Hematopoietic multipotent progenitor cell treated with erythropoietin and hydrocortisone succinate and interleukin-3 and kit ligand, for 15 days (in vitro differentiated cells): ENCODE measurements at regions not wholly inside any gene's neighbourhood (a gene's known extent, or its start where the extent isn't known, plus 50 kb on each side); places are given as distances from the start of the nearest gene placed in this dataset.

Source experiments
- DNase-seq: peaks from one replicate; pipeline ENCODE4 v3.0.0-alpha.2; 2015; ENCODE audit warnings: low spot score

DNA sequence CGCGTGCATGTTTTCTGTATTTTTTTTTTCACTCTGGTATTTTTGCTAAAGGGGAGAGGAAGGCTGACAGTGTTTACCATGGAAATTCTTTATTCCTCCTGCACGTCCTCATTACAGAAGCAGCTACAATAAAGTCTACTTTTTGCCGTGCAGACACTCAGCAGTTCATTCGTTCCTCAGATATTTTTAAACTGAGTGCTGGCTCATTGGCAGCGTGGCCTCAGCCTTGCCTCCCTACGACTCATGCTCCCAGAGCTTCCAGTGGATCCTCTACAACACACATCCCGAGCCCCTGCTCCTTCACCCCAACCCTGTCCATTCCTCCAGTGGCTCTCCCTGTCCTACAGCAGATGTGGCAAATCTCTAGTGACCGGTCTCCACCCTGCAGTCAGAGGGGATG, 239.2 kb upstream of the ZMIZ1 start:
- DNase-seq, result no peak

DNA sequence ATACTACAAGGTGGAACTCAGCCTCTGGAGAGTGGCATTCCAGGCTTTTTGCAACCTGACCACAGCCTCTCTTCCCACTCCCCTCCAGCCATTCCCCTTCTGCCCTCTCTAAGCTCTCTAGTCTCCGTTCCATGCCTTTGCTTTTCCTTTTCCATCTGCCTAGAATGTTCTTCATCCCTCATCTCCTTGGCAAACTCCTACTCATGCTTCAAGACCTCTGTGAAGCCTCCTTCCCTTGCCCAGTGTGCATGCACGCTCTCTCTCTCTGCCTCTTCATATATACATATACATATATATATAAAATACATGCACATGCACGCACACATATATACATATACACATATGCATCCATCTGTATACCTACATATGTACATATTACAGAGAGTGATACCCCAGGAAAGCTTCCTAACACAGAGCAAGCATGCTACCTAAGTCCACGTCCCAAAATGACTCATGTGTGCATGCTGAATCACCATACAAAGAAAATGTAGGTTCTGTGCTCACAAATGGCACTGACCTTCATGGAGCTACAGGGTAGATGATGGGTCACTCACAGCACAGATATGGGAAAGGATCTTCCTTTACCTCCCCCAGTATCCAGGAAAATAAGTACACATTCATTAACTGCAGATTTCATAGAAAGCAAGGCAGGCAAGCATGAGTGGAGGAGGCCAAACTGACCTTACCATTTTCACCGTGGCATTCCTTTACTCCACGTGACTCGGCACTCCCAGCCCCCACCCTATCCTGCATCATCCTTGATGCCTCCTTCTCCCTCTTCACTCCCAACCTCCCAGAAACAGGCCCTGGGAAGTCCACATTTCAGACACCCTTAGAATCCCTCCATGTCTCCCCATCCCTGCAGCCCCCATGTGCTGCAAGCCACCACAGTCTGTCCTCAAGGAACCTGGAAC, 238.4 kb upstream of the ZMIZ1 start:
- DNase-seq, result no peak

DNA sequence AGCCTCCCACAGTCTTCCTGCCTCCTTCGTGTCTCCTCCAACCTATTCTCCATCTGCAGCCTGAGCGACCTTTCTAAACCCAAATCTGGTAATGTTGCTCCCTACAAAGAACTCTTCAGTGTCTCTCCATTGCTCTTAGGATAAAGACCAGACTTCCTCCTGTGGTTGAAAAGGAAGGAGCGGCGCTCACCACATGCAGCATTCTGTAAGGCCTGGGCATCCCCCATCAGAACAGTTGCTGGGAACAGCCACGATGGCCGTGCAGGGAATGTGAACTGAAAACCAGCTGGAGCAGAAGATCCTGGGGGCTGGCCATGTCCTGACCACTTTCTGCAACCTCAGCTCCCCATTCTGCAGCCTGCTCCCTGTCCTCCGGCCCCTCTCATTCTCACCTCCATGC, 237.8 kb upstream of the ZMIZ1 start:
- DNase-seq, result no peak

DNA sequence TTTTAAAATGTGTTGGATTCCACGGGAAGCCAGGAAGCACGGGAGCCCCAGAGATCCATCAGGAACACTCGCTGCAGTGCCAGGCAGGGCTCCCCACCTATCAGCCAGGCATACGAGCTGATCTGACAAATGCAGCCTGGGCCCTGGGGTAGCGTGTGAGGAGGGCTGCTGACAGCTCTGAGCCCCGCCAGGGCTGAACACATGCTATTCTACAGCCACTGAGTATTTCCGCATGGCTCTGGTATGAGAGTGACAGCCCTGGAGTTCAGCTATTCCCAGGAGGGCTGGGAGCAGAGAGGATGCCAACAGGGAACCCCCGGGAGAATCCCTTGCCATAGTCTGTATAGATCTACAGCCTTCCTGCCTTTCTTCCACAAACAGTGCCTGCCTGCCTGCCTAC, 237.3 kb upstream of the ZMIZ1 start:
- no peak for DNase-seq

DNA sequence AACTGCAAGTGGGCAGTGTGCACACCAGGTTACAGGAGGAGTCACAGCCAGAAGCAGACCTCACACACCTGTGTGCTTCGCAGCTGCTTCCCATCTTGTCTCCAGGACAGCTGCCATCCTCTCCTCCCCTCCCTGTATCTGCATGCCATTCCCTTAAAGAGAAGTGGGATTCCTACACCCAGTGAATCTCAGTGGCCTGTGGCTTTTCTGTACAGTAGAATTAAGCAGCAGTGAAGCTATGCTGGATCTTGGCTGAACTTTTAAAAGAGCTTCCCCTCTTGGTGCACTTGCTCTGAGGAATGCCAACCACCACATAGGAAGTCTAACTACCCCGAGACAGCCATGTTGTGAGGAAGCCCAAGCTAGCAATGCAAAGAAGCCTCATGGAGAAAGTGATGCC, 236.5 kb upstream of the ZMIZ1 start:
- DNase-seq, result no peak

DNA sequence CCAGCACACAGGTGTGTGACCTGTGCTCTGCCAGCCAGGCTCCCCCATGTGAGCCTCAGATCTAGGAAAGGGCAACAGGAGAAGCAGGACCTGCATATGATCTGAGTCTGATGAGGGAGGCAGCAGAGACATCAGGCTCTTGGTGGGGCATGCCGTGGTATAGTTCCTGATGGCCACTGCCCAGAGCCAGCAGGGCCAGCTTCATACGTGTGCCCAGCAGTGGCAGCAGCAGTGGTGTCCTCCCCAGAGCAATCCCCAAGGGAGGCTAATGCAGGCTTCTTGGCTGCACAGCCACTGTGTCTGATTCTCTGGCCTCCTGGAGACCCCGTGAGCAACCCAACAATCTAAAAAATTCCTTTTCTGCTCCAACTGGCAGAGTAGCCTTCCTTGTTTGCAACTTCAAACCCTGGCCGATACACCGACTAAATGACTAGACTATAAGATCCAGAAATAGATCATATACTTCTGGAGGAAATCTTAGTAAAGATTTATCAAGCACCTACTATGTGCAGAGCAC, 230.6 kb upstream of the ZMIZ1 start:
- no peak for DNase-seq

DNA sequence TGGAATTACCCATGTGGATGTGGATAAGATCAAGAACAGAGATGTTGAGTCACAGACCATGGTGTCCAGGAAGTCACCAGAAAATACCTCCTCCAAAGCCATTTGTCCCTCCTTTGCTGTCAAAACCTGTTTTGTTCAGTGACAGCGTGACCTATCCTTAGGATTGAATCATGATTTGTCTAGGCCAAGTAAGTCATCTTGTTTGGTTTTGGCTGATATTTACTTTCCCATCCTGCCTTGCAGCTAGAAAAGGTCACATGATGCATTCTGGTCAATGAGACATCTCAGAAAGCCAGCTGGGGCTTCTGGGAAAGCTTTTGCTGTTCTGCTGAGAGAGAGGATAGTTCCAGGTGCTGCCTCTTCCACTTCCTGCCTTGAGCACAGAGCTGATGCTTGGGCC, 225.3 kb upstream of the ZMIZ1 start:
- no peak for DNase-seq

DNA sequence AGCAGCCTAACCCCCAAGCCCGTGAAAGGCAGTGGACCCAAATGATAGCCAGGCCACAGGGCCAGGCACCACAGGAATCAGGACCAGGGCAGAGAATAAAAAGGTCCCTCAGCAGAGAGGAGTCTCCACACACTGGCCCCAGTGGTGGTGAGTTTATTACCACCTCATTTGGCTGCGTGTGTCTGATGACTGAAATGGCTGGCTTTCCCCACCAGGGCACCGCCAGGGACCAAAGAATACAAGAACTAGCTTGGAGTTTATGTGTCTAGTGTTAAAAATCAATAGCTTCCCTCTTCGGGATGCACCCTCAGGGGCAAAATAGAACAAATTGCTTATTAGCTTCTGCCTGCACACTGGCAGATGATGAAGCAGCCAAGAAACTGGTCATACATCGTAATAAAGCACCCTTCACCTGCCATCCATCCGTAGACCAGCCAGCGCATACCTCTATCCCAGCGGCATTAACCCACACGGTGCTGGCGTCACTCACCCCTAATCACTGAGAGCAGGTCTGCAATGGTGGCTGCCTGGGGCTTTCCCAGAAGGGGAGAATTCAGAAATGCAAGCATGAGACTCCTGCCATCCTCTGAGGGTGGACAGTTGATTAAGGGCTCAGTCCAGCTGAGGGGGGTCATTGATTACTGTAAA, 223.7 kb upstream of the ZMIZ1 start:
- DNase-seq, result no peak

DNA sequence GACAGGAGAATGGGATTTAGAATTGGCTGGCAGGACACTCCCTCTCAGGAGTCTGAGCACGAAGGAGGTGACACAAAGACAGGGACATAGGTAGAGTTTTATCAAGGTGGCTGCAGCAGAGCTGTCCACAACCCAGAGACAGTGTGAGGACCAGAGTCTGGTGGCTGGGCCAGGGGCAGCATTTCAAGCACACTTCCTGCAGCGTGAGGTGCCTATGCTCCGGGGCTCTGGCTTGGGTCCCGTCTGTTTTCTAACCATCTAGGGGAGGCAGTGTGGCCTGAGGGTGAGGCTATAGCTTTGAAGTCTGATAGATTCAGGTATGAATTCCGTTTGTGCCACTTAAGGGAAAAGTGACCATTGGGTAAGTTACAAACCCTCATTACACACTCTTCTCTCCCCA, 222.7 kb upstream of the ZMIZ1 start:
- DNase-seq, result no peak

DNA sequence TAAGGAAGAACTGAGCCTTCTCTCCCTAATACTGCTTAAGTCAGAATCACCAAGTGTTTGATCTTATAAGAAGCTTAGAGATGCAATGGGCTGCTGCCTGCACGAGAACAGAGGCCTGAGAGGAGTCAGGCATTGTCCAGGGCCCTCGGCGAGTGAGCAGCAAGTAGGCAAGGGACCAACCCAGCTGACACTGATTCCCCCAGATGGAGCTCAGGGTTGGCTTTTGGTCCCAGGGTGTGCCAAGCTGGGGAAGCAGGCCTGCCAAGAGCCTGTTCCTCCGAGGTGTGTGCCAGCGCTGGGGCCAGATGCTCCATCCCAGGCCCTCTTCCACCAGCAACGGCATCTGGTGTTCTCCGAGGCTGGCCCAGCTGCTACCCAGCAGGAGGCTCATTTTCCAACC, 222.0 kb upstream of the ZMIZ1 start:
- DNase-seq, result no peak

DNA sequence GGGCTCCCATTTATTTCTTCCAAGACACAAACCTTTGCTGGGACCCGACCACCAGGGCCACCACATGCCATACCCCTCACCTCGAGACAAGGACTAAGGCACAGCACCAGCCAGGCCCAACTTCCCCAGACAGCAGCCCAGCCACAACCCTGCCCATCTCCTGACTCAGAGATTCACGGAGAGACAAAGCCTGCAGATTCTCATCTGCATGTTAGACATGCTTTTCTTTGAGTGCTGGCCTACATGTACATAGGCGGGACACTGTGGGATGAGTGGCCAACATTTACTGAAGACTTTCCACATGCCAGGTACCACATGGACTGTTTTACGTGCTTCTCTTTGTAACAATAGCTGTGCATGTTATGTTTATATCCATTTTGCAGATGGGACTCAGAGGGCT, 221.3 kb upstream of the ZMIZ1 start:
- DNase-seq, result no peak

DNA sequence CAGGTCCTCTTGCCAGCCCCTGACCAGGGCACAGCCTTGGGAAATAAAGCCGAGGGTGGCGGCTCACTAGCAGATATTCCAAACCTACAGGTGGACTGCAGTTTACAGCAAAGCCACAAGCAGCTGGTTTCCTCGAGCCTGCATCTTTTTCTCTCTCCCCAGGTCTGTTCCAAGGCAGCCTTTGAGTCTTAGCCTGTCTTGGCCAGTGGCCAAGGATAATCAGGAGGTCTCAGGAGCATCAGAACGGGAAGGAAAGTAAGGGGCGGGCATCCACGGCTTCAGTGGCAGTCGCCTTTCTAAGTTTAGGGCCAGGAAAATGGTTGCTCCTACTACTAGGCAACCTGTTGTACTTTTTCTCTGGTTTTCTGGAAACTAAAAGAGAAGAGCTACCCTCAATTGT, 219.7 kb upstream of the ZMIZ1 start:
- DNase-seq, result no peak

DNA sequence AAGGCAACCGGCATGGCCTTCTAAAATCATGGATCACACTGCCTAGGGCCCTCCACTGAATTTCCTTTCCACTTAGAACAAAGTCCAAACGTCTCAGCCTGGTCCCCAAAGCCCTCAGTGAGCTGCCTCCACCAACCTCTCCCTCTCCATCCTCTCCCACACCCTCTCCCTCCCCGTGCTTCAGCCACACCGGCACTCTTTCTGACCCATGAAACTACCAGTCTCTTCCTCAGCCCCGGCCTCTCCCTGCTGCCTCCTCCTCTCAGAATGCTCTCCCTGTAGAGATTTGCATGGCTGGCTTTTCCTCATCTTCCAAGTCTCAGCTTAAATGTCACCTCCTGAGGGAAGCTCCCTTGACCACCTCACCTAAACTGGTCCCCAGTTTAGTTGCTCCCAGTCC, 219.0 kb upstream of the ZMIZ1 start:
- no peak for DNase-seq

DNA sequence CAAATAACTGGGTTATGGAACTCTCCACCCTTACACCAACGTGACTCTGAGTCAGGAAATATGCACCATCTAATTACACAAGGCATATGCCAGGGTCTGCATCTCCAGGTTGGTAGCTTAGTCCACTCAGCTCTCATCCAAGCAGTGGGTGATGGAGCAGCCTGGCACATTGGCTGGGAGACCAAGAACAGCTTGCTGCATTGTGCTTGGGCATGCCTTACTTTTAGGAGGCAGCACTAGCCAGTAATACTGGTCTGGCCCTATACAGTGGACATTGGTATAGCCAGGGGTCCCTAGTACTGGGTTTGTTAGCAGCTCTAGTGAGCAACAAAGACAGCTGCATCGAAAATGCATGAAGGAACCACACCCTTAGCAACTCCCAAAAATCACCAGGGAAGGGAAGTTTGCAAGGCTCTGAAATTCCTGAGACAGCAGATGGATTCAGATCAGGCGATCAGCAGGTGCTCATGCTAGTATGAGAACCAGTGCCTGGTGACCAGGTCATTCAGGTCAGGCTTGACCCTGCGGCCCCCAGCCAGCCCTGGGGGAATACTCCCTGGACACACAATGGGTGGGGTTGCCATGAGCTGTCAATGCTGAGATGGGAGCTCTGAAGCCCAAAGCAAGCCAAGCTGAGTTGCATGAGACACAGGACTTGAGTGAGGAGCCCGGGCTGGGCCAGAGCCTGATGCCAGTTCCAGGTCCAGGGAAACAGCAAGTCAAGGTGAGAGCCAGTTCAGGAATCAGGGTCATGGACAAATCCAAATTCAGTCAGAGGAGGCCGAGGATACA, 217.9 kb upstream of the ZMIZ1 start:
- DNase-seq, result no peak

DNA sequence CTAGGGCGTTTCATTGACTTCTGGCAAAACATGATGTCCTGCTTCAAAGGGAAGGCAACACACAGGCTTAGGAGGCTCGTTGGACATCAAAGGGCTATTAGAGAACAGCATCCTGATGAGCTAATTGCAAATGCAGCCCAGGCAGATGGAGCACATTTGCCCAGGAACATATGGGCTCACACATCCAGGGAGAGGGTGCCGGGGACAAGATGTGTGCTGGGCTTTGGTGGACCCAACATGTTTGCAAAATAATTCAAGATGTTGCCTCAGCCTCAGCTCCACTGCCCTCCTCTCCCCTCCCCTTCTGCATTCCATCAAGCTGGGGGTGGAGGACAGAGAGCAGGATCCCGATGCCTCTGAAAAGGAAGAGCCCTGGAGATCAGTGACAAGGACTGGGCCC, 217.1 kb upstream of the ZMIZ1 start:
- no peak for DNase-seq

DNA sequence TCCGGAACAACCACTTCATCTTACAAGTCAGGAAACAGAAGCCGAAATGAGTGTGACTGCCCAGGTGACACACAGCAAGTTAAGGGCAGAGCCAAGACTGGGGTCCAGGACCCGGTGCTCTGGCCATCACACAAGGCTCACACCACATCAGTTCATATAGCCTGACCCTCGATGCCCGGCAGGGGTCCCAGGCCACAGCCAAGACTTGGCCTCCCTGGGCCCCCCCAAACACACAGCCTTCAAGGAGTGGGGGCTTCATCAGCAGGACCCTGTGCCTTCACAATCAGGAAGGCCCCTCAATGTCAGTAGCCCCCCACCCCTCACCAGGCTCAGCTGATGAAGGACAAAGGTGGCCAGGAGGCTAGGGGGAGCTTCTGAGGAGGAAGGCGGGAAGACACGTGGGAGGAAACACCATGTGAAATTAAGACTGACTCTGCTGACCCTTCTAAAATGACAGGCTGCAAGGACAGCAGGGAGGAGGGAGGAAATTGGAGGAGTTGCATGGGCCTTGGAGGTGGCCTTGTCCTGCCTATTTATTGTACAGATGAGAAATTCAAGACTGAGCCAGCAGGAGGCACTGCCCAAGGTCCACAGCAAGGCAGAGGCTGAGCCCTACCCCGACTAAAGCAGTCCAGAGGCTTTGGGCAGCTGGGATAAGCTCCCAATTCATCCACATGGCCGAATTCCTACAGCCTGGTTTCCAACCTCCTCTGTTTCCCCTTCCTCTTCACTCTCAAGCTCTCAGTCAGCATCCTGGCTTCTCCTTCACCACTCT, 216.1 kb upstream of the ZMIZ1 start:
- peak; percentile 24 for DNase-seq

DNA sequence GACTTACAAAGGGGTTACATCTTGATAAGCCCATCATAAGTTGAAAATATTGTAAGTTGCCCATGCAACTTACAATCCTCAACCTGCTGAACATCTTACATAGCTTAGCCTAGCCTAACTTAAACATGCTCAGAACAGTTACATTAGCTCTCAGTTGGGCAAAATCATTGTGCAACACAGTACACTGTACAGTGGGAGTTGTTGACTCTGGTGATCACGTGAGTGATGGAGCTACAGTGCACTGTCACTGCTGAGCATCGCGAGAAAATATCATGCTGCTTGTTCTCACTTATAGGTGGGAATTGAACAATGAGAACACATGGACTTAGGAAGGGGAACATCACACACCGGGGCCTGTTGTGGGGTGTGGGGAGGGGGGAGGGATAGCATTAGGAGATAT, 214.9 kb upstream of the ZMIZ1 start:
- DNase-seq, result no peak

DNA sequence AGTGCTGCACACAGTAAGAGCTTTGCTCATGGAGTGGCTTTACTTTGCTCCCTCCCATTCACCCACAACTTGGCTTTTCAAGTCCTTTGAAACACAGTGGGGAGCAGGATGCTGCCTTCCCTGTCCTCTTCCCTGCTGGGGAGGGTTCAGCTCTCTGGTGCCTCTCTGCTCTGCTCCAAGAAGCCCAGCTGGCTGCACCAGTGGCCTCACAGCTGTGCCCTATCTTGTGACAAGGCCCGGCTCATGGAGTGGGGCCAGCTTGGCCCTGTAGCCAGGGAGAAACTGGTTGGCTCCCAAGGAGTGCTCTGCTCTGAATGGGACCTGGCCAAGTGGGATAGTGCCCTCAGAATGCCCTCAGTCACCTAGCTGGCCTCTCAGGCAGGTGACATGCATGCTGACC, 212.3 kb upstream of the ZMIZ1 start:
- no peak for DNase-seq

DNA sequence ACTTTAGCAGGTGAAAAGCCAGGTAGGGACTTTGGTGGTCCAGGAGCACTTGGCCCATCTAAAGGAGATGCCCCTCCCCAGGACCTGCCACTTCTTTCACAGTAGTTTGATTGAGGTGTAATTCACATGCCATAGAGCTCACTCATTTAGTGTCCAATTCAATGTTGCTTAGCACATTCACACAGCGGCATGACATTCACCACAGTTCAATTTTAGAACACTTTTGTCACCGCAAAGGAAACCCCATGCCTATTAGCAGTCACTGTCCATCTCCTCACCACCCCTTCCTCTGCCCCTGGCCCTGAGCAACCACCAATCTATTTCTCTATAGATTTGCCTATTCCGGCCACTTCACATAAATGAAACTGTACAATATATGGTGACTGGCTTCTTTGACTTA, 211.6 kb upstream of the ZMIZ1 start:
- DNase-seq, result no peak

DNA sequence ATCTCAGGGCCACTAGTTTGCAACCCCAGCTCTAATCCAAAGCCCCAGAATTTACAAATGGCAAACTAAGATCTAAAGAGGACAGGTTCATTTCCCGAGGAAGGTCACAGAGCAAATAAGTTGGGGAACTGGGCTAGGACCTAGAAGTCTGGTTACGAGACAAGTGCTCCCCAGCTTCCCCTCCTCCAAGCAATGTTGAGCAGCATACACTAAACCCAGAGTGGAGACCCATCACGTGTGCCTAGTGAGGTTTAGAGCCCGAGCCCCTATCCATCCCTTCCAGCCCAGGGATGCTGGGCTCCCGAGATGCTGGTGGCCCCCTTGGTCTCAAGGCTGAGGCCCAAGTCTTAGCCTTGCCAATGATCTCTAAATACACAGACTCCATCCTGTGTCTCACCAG, 209.5 kb upstream of the ZMIZ1 start:
- no peak for DNase-seq

DNA sequence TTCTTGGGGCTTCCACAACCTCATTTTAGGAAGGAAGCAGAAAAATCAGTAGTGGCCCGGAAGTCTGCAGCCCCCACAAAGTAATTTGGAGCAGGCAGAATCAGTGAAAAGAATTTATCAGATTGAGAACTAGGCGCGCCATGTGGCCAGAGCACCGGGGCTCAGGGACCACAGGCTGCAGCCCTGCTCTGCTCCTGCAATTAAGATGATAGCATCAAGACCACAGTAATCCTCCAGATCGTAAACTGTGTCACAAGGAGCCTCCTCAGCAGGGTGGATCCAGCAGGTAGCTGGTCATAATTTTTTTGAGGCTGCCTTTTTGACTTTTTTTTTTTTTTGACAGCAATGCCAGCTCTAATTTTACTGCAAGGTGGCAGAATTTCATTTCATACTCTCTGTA, 209.0 kb upstream of the ZMIZ1 start:
- no peak for DNase-seq
